ENCODE measurements at regions not wholly inside any gene's neighbourhood (a gene's known extent, or its start where the extent isn't known, plus 50 kb on each side); places are given as distances from the start of the nearest gene placed in this dataset.

DNA sequence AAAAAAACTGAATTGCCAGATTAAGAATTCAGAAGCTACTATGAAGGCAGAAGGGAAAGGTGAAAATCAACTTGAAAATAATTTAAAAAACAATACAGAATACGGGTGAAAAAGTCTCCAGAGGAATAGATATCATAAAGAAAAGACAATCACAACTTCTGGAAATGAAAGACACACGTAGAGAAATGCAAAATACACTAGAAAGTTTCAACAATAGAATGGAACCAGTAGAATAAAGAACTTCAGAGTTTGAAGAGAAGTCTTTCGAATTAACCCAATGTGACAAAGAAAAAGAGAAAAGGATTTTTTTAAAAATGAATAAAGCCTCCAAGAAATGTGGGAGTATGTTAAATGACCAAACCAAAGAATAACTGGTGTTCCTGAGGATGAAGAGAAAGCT is 263.8 kb upstream of the FAT3 start:
- H3K27me3 Mint-ChIP-seq (ENCODE audit: low read depth) = peaks cover 2% of the 10 kb centered on the region
- TF ChIP-seq TP53 (CRISPR knock-in tag; IDR thresholded peaks at IDR 0.05) (no peak), KAT7 (CRISPR knock-in tag; IDR thresholded peaks at IDR 0.05; ENCODE audit: borderline replicate concordance) (no peak), ZNF317 (CRISPR knock-in tag; IDR thresholded peaks at IDR 0.05; ENCODE audit: borderline replicate concordance, low read depth) (no peak), SMAD4 (CRISPR knock-in tag; IDR thresholded peaks at IDR 0.05) (no peak), FOXP1 (CRISPR knock-in tag; IDR thresholded peaks at IDR 0.05; ENCODE audit: borderline replicate concordance) (no peak), NFYB (CRISPR knock-in tag; conservative IDR thresholded peaks at IDR 0.05; ENCODE audit: low read depth) (no peak), ZNF396 (CRISPR knock-in tag; IDR thresholded peaks at IDR 0.05; ENCODE audit: borderline replicate concordance) (no peak), MXD4 (CRISPR knock-in tag; IDR thresholded peaks at IDR 0.05; ENCODE audit: borderline replicate concordance) (no peak), PRRX2 (CRISPR knock-in tag; IDR thresholded peaks at IDR 0.05) (no peak), NFE2L1 (CRISPR knock-in tag; IDR thresholded peaks at IDR 0.05) (no peak)
- TF ChIP-seq, protein P1, sequence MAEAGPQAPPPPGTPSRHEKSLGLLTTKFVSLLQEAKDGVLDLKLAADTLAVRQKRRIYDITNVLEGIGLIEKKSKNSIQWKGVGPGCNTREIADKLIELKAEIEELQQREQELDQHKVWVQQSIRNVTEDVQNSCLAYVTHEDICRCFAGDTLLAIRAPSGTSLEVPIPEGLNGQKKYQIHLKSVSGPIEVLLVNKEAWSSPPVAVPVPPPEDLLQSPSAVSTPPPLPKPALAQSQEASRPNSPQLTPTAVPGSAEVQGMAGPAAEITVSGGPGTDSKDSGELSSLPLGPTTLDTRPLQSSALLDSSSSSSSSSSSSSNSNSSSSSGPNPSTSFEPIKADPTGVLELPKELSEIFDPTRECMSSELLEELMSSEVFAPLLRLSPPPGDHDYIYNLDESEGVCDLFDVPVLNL (CRISPR knock-in tag; IDR thresholded peaks at IDR 0.05; ENCODE audit: borderline replicate concordance, low read depth) = no peak
- TF ChIP-seq, protein P2, sequence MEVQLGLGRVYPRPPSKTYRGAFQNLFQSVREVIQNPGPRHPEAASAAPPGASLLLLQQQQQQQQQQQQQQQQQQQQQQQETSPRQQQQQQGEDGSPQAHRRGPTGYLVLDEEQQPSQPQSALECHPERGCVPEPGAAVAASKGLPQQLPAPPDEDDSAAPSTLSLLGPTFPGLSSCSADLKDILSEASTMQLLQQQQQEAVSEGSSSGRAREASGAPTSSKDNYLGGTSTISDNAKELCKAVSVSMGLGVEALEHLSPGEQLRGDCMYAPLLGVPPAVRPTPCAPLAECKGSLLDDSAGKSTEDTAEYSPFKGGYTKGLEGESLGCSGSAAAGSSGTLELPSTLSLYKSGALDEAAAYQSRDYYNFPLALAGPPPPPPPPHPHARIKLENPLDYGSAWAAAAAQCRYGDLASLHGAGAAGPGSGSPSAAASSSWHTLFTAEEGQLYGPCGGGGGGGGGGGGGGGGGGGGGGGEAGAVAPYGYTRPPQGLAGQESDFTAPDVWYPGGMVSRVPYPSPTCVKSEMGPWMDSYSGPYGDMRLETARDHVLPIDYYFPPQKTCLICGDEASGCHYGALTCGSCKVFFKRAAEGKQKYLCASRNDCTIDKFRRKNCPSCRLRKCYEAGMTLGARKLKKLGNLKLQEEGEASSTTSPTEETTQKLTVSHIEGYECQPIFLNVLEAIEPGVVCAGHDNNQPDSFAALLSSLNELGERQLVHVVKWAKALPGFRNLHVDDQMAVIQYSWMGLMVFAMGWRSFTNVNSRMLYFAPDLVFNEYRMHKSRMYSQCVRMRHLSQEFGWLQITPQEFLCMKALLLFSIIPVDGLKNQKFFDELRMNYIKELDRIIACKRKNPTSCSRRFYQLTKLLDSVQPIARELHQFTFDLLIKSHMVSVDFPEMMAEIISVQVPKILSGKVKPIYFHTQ (CRISPR knock-in tag; IDR thresholded peaks at IDR 0.05) = no peak
- H3K4me1 Mint-ChIP-seq = no peaks in the 10 kb centered on the region
- ATAC-seq (no peak), DNase-seq (ENCODE audit: low spot score) (no peak)
- H3K27ac Mint-ChIP-seq = no peak overlapping the region
- peaks cover 38% of the 10 kb centered on the region for H3K9me3 Mint-ChIP-seq
- POLR2A ChIA-PET = no interaction called here
- CTCF ChIA-PET = no interaction called here
- peaks cover 13% of the 10 kb centered on the region for H3K36me3 Mint-ChIP-seq
- no peak overlapping the region for H3K4me3 Mint-ChIP-seq

DNA sequence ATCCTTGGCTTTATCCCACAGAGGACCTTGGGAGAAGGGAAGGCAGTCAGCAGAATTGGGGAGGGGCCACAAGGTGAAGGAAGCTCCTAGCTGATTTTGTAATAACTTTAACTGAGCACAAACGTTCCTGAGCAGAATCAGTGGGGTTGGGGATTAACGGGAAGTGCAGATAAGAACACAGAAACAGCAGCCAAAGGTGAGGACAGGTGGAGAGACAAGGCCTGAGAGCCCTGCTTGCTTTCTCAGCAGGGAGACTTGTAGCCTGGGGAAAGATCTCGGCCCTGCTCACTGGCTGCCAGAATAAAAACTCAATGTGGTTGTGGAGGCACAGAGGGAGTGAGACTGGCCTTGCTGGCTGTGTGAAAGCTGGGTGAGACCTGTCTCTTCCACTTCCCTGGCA is 265.2 kb upstream of the FAT3 start:
- POLR2A ChIA-PET = no interaction called here
- Mint-ChIP-seq H3K4me3 (no peak overlapping the region), H3K27me3 (ENCODE audit: low read depth) (peaks cover 2% of the 10 kb centered on the region)
- TF ChIP-seq NR3C1 (CRISPR knock-in tag; conservative IDR thresholded peaks at IDR 0.05; ENCODE audit: low read depth) = no peak
- no peak for TF ChIP-seq TP53 (CRISPR knock-in tag; IDR thresholded peaks at IDR 0.05)
- TF ChIP-seq, protein P3, sequence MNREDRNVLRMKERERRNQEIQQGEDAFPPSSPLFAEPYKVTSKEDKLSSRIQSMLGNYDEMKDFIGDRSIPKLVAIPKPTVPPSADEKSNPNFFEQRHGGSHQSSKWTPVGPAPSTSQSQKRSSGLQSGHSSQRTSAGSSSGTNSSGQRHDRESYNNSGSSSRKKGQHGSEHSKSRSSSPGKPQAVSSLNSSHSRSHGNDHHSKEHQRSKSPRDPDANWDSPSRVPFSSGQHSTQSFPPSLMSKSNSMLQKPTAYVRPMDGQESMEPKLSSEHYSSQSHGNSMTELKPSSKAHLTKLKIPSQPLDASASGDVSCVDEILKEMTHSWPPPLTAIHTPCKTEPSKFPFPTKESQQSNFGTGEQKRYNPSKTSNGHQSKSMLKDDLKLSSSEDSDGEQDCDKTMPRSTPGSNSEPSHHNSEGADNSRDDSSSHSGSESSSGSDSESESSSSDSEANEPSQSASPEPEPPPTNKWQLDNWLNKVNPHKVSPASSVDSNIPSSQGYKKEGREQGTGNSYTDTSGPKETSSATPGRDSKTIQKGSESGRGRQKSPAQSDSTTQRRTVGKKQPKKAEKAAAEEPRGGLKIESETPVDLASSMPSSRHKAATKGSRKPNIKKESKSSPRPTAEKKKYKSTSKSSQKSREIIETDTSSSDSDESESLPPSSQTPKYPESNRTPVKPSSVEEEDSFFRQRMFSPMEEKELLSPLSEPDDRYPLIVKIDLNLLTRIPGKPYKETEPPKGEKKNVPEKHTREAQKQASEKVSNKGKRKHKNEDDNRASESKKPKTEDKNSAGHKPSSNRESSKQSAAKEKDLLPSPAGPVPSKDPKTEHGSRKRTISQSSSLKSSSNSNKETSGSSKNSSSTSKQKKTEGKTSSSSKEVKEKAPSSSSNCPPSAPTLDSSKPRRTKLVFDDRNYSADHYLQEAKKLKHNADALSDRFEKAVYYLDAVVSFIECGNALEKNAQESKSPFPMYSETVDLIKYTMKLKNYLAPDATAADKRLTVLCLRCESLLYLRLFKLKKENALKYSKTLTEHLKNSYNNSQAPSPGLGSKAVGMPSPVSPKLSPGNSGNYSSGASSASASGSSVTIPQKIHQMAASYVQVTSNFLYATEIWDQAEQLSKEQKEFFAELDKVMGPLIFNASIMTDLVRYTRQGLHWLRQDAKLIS (CRISPR knock-in tag; IDR thresholded peaks at IDR 0.05; ENCODE audit: borderline replicate concordance) = no peak
- TF ChIP-seq, protein P4, sequence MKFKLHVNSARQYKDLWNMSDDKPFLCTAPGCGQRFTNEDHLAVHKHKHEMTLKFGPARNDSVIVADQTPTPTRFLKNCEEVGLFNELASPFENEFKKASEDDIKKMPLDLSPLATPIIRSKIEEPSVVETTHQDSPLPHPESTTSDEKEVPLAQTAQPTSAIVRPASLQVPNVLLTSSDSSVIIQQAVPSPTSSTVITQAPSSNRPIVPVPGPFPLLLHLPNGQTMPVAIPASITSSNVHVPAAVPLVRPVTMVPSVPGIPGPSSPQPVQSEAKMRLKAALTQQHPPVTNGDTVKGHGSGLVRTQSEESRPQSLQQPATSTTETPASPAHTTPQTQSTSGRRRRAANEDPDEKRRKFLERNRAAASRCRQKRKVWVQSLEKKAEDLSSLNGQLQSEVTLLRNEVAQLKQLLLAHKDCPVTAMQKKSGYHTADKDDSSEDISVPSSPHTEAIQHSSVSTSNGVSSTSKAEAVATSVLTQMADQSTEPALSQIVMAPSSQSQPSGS (CRISPR knock-in tag; IDR thresholded peaks at IDR 0.05; ENCODE audit: borderline replicate concordance, low read depth) = no peak
- no peak for TF ChIP-seq MYBL2 (CRISPR knock-in tag; IDR thresholded peaks at IDR 0.05)
- TF ChIP-seq SMAD3 (CRISPR knock-in tag; IDR thresholded peaks at IDR 0.05; ENCODE audit: borderline replicate concordance) = no peak
- TF ChIP-seq GTF2I (CRISPR knock-in tag; conservative IDR thresholded peaks at IDR 0.05) = no peak
- TF ChIP-seq, protein P1 (CRISPR knock-in tag; IDR thresholded peaks at IDR 0.05; ENCODE audit: borderline replicate concordance, low read depth) = no peak
- no peak for TF ChIP-seq JAZF1 (CRISPR knock-in tag; IDR thresholded peaks at IDR 0.05)
- TF ChIP-seq RELA (CRISPR knock-in tag; IDR thresholded peaks at IDR 0.05; ENCODE audit: borderline replicate concordance) = no peak
- TF ChIP-seq, protein P5, sequence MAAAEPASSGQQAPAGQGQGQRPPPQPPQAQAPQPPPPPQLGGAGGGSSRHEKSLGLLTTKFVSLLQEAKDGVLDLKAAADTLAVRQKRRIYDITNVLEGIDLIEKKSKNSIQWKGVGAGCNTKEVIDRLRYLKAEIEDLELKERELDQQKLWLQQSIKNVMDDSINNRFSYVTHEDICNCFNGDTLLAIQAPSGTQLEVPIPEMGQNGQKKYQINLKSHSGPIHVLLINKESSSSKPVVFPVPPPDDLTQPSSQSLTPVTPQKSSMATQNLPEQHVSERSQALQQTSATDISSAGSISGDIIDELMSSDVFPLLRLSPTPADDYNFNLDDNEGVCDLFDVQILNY (CRISPR knock-in tag; IDR thresholded peaks at IDR 0.05) = no peak

More for the DNA sequence above, 265.2 kb upstream of the FAT3 start:
- no peak for ATAC-seq
- no peak overlapping the region for H3K27ac Mint-ChIP-seq
- peaks cover 13% of the 10 kb centered on the region for H3K36me3 Mint-ChIP-seq
- peaks cover 38% of the 10 kb centered on the region for H3K9me3 Mint-ChIP-seq
- no peaks in the 10 kb centered on the region for H3K4me1 Mint-ChIP-seq
- DNase-seq (ENCODE audit: low spot score) = no peak
- CTCF ChIA-PET = no interaction called here
